GM12892 (cell line): ENCODE measurements at regions not wholly inside any gene's neighbourhood (a gene's known extent, or its start where the extent isn't known, plus 50 kb on each side); places are given as distances from the start of the nearest gene placed in this dataset.

Experiments
- POLR2A ChIP-seq: IDR thresholded peaks from 2 replicates; pipeline ENCODE4 v1.6.1; 2011; ENCODE audit warnings: low read depth, low read length, control low read depth
- TAF1 ChIP-seq: IDR thresholded peaks from 2 replicates; pipeline ENCODE4 v1.6.1; 2011; ENCODE audit warnings: low read depth, mild to moderate bottlenecking, control low read depth, low read length, borderline replicate concordance

GRCh38 chr16:35195864-35196216 is 1736.4 kb downstream of the TP53TG3F start:
- TF ChIP-seq TAF1 (no peak), POLR2A (no peak)
